GM06990 (cell line): ENCODE measurements at regions not wholly inside any gene's neighbourhood (a gene's known extent, or its start where the extent isn't known, plus 50 kb on each side); places are given as distances from the start of the nearest gene placed in this dataset.

Source experiments
- DNase-seq: peaks from one replicate; pipeline ENCODE4 v3.0.0-alpha.2; 2011; ENCODE audit not compliant: insufficient read length; ENCODE audit errors: extremely low read depth
- H3K27me3 ChIP-seq: replicated peaks from 2 replicates; pipeline ENCODE4 v1.6.0; 2011; ENCODE audit warnings: low read length; ENCODE audit not compliant: control insufficient read depth, insufficient read depth
- H3K36me3 ChIP-seq: 2 replicates; pipeline ENCODE4 v1.5.1; 2011; ENCODE audit warnings: low read length; ENCODE audit not compliant: control insufficient read depth, insufficient read depth
- H3K4me3 ChIP-seq: replicated peaks from 2 replicates; pipeline ENCODE4 v1.5.1; 2011; ENCODE audit warnings: low read depth, mild to moderate bottlenecking, control low read depth, low read length
- CTCF ChIP-seq: IDR thresholded peaks from 2 replicates; pipeline ENCODE4 v1.5.1; 2011; ENCODE audit warnings: low read length, control low read depth, mild to moderate bottlenecking, inconsistent platforms; ENCODE audit not compliant: insufficient read depth, poor library complexity, severe bottlenecking

- no peak for TF ChIP-seq CTCF
- no peaks in the 10 kb centered on the region for H3K36me3 ChIP-seq
- no peak for DNase-seq
- H3K4me3 ChIP-seq: no peak overlapping the region
- H3K27me3 ChIP-seq: no peaks in the 10 kb centered on the region; the same call in 1 of the 2 replicates
These were observed 54.8 kb downstream of the NOG start for GRCh38 chr17:56648321-56648720.

- TF ChIP-seq CTCF: no peak
These were observed 55.3 kb downstream of the NOG start for GRCh38 chr17:56648806-56649205.

GRCh38 chr17:56652628-56653027 lies 59.1 kb downstream of the NOG start:
- TF ChIP-seq CTCF: no peak
- no peaks in the 10 kb centered on the region for H3K36me3 ChIP-seq
- H3K27me3 ChIP-seq: no peaks in the 10 kb centered on the region
- H3K4me3 ChIP-seq: no peak overlapping the region
- no peak for DNase-seq

More at GRCh38 chr17:56648806-56649205, 55.3 kb downstream of the NOG start:
- no peak overlapping the region for H3K4me3 ChIP-seq
- no peaks in the 10 kb centered on the region for H3K36me3 ChIP-seq
- no peak for DNase-seq
- H3K27me3 ChIP-seq: no peaks in the 10 kb centered on the region; the same call in 1 of the 2 replicates

GRCh38 chr17:56653877-56654276 lies 60.4 kb downstream of the NOG start:
- peak; percentile 11 for DNase-seq
- H3K36me3 ChIP-seq: no peaks in the 10 kb centered on the region

GRCh38 chr17:56656701-56657327 lies 63.3 kb downstream of the NOG start:
- no peak for DNase-seq

More at GRCh38 chr17:56653877-56654276, 60.4 kb downstream of the NOG start:
- Histone ChIP-seq H3K27me3 (no peaks in the 10 kb centered on the region), H3K4me3 (no peak overlapping the region)
- peak; percentile 82 for TF ChIP-seq CTCF

More at GRCh38 chr17:56656701-56657327, 63.3 kb downstream of the NOG start:
- no peak for TF ChIP-seq CTCF
- no peaks in the 10 kb centered on the region for H3K36me3 ChIP-seq
- no peaks in the 10 kb centered on the region for H3K27me3 ChIP-seq
- H3K4me3 ChIP-seq: no peak overlapping the region
